KMS-11 (cell line): ENCODE measurements at regions not wholly inside any gene's neighbourhood (a gene's known extent, or its start where the extent isn't known, plus 50 kb on each side); places are given as distances from the start of the nearest gene placed in this dataset.

Experiments used
- H2AFZ ChIP-seq: fragments of 200-600 bp; sonication (generic); 2 replicates; pipeline ENCODE4 v1.6.1; 2016; ENCODE audit warnings: antibody characterized with exemption, mixed run types, low read depth
- H3K27ac ChIP-seq: fragments of 200-600 bp; sonication (generic); 2 replicates; pipeline ENCODE4 v1.6.1; 2016; ENCODE audit warnings: mild to moderate bottlenecking, mixed run types
- H3K27me3 ChIP-seq: fragments of 200-600 bp; sonication (generic); 2 replicates; pipeline ENCODE4 v1.6.1; 2017; ENCODE audit warnings: mild to moderate bottlenecking, low read depth, mixed run types, moderate library complexity; ENCODE audit not compliant: insufficient read depth
- H3K36me3 ChIP-seq: fragments of 200-600 bp; sonication (generic); 2 replicates; pipeline ENCODE4 v1.6.1; 2017; ENCODE audit warnings: mild to moderate bottlenecking, mixed run types; ENCODE audit not compliant: insufficient read depth
- H3K4me1 ChIP-seq: fragments of 200-600 bp; sonication (generic); 2 replicates; pipeline ENCODE4 v1.6.1; 2016; ENCODE audit warnings: mild to moderate bottlenecking, low read depth, mixed run types; ENCODE audit not compliant: poor library complexity, severe bottlenecking
- H3K4me2 ChIP-seq: fragments of 200-600 bp; sonication (generic); 2 replicates; pipeline ENCODE4 v1.7.0; 2016; ENCODE audit warnings: mild to moderate bottlenecking, mixed run types
- H3K4me3 ChIP-seq: fragments of 200-600 bp; sonication (generic); IDR thresholded peaks from 2 replicates; pipeline ENCODE4 v1.6.1; 2017; ENCODE audit warnings: low read depth, low read length, mixed read lengths; ENCODE audit not compliant: insufficient read depth
- H3K79me2 ChIP-seq: fragments of 200-600 bp; sonication (generic); 2 replicates; pipeline ENCODE4 v1.6.1; 2016; ENCODE audit warnings: low read depth, mixed run types; ENCODE audit not compliant: insufficient read depth
- H3K9ac ChIP-seq: fragments of 200-600 bp; sonication (generic); 2 replicates; pipeline ENCODE4 v1.6.1; 2016; ENCODE audit warnings: mild to moderate bottlenecking, mixed run types
- H4K20me1 ChIP-seq: fragments of 200-600 bp; sonication (generic); 2 replicates; pipeline ENCODE4 v1.6.1; 2016; ENCODE audit warnings: mild to moderate bottlenecking, mixed run types; ENCODE audit not compliant: insufficient read depth
- CTCF ChIP-seq: fragments of 200-600 bp; sonication (generic); conservative IDR thresholded peaks from 2 replicates; pipeline ENCODE4 v1.6.1; 2017; ENCODE audit warnings: low read depth, mild to moderate bottlenecking, antibody characterized with exemption, low read length, moderate library complexity, mixed read lengths

- Histone ChIP-seq H3K9ac (no peak overlapping the region), H3K36me3 (no peaks in the 10 kb centered on the region), H3K27me3 (no peaks in the 10 kb centered on the region), H3K79me2 (no peaks in the 10 kb centered on the region), H3K4me1 (no peaks in the 10 kb centered on the region), H4K20me1 (no peaks in the 10 kb centered on the region), H3K27ac (no peak overlapping the region), H2AFZ (no peak overlapping the region), H3K4me3 (no peak overlapping the region), H3K4me2 (no peak overlapping the region)
- no peak for TF ChIP-seq CTCF
These were observed 1435.7 kb upstream of the DDX18 start for GRCh38 chr2:116378786-116379185.

GRCh38 chr2:116411211-116411610, 1403.3 kb upstream of the DDX18 start:
- H3K79me2 ChIP-seq = no peaks in the 10 kb centered on the region
- no peak overlapping the region for H3K9ac ChIP-seq
- H3K4me1 ChIP-seq = no peaks in the 10 kb centered on the region
- no peaks in the 10 kb centered on the region for H3K27me3 ChIP-seq
- no peaks in the 10 kb centered on the region for H4K20me1 ChIP-seq
- no peak overlapping the region for H3K27ac ChIP-seq
- no peak overlapping the region for H2AFZ ChIP-seq
- no peak for TF ChIP-seq CTCF
- no peak overlapping the region for H3K4me3 ChIP-seq
- H3K36me3 ChIP-seq = no peaks in the 10 kb centered on the region
- H3K4me2 ChIP-seq = no peak overlapping the region

- H3K9ac ChIP-seq = no peak overlapping the region
- no peak overlapping the region for H3K4me2 ChIP-seq
- no peak overlapping the region for H2AFZ ChIP-seq
- no peak for TF ChIP-seq CTCF
- no peaks in the 10 kb centered on the region for H3K79me2 ChIP-seq
- H4K20me1 ChIP-seq = no peaks in the 10 kb centered on the region
- H3K4me1 ChIP-seq = no peaks in the 10 kb centered on the region
- no peaks in the 10 kb centered on the region for H3K36me3 ChIP-seq
- H3K27me3 ChIP-seq = no peaks in the 10 kb centered on the region
- no peak overlapping the region for H3K27ac ChIP-seq
- H3K4me3 ChIP-seq = no peak overlapping the region
These were observed 1400.8 kb upstream of the DDX18 start for GRCh38 chr2:116413659-116414058.

- H3K4me1 ChIP-seq = no peaks in the 10 kb centered on the region
- H4K20me1 ChIP-seq = no peaks in the 10 kb centered on the region
- no peaks in the 10 kb centered on the region for H3K79me2 ChIP-seq
- no peak for TF ChIP-seq CTCF
- H2AFZ ChIP-seq = no peak overlapping the region
- no peak overlapping the region for H3K4me2 ChIP-seq
- H3K27me3 ChIP-seq = no peaks in the 10 kb centered on the region
- no peak overlapping the region for H3K27ac ChIP-seq
- no peaks in the 10 kb centered on the region for H3K36me3 ChIP-seq
- H3K9ac ChIP-seq = no peak overlapping the region
- no peak overlapping the region for H3K4me3 ChIP-seq
These were observed 1397.6 kb upstream of the DDX18 start for GRCh38 chr2:116416731-116417377.
